ENCODE measurements at regions not wholly inside any gene's neighbourhood (a gene's known extent, or its start where the extent isn't known, plus 50 kb on each side); places are given as distances from the start of the nearest gene placed in this dataset.

- TF ChIP-seq, protein P1, sequence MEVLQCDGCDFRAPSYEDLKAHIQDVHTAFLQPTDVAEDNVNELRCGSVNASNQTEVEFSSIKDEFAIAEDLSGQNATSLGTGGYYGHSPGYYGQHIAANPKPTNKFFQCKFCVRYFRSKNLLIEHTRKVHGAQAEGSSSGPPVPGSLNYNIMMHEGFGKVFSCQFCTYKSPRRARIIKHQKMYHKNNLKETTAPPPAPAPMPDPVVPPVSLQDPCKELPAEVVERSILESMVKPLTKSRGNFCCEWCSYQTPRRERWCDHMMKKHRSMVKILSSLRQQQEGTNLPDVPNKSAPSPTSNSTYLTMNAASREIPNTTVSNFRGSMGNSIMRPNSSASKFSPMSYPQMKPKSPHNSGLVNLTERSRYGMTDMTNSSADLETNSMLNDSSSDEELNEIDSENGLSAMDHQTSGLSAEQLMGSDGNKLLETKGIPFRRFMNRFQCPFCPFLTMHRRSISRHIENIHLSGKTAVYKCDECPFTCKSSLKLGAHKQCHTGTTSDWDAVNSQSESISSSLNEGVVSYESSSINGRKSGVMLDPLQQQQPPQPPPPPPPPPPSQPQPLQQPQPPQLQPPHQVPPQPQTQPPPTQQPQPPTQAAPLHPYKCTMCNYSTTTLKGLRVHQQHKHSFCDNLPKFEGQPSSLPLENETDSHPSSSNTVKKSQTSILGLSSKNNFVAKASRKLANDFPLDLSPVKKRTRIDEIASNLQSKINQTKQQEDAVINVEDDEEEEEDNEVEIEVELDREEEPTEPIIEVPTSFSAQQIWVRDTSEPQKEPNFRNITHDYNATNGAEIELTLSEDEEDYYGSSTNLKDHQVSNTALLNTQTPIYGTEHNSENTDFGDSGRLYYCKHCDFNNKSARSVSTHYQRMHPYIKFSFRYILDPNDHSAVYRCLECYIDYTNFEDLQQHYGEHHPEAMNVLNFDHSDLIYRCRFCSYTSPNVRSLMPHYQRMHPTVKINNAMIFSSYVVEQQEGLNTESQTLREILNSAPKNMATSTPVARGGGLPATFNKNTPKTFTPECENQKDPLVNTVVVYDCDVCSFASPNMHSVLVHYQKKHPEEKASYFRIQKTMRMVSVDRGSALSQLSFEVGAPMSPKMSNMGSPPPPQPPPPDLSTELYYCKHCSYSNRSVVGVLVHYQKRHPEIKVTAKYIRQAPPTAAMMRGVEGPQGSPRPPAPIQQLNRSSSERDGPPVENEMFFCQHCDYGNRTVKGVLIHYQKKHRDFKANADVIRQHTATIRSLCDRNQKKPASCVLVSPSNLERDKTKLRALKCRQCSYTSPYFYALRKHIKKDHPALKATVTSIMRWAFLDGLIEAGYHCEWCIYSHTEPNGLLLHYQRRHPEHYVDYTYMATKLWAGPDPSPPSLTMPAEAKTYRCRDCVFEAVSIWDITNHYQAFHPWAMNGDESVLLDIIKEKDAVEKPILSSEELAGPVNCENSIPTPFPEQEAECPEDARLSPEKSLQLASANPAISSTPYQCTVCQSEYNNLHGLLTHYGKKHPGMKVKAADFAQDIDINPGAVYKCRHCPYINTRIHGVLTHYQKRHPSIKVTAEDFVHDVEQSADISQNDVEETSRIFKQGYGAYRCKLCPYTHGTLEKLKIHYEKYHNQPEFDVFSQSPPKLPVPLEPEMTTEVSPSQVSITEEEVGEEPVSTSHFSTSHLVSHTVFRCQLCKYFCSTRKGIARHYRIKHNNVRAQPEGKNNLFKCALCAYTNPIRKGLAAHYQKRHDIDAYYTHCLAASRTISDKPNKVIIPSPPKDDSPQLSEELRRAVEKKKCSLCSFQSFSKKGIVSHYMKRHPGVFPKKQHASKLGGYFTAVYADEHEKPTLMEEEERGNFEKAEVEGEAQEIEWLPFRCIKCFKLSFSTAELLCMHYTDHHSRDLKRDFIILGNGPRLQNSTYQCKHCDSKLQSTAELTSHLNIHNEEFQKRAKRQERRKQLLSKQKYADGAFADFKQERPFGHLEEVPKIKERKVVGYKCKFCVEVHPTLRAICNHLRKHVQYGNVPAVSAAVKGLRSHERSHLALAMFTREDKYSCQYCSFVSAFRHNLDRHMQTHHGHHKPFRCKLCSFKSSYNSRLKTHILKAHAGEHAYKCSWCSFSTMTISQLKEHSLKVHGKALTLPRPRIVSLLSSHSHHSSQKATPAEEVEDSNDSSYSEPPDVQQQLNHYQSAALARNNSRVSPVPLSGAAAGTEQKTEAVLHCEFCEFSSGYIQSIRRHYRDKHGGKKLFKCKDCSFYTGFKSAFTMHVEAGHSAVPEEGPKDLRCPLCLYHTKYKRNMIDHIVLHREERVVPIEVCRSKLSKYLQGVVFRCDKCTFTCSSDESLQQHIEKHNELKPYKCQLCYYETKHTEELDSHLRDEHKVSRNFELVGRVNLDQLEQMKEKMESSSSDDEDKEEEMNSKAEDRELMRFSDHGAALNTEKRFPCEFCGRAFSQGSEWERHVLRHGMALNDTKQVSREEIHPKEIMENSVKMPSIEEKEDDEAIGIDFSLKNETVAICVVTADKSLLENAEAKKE (CRISPR knock-in tag; IDR thresholded peaks at IDR 0.05) = no peak
- TF ChIP-seq NANOG (IDR thresholded peaks at IDR 0.05; ENCODE audit: borderline replicate concordance) = no peak
Observed at GRCh38 chr3:189502256-189502655, 128.9 kb upstream of the TP63 start (continued).

DNA sequence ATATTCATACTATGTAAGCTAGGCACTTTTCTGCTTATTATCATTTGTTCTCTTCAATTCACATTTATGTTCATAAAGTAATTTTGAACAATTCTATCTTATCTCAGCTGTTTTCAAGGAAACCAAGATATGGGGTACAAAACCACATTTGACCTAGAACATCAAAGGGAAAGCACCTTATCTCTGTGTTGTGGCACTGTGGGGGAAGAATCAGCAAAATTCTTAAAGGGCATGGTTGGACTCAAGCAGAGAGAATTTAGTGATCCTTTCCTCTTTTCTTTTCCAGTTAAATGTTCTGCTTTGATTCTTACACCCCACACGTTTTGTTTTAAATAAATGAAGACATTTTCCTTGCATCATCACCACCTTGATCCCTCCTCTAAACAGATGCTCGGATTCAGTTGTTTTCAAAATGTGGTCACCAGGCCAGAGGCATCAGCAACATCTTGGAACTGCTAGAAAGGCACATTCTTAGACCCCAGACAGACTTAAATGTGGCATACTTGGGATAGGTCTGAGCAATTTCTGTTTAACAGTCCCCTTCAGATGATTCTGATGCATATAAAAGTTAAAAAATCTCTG, 128.4 kb upstream of the TP63 start:
- H3K9me2 ChIP-seq (ENCODE audit: insufficient read depth) = 0 out of 2 replicates have a peak, but pooled peaks cover 5% of the 10 kb centered on the region
- no peak overlapping the region for H3K27ac ChIP-seq (ENCODE audit: low read depth)
- no peaks in the 10 kb centered on the region for H4K20me1 ChIP-seq (replicated peaks; ENCODE audit: insufficient read depth)
- no peaks in the 10 kb centered on the region for H3F3A ChIP-seq (replicated peaks; ENCODE audit: low read depth)
- H3K27ac Mint-ChIP-seq = no peak overlapping the region
- H3K4me2 ChIP-seq = no peak overlapping the region
- H3K4me3 Mint-ChIP-seq = no peak overlapping the region
- no peak overlapping the region for H2AFZ ChIP-seq
- H3K27me3 ChIP-seq (ENCODE audit: insufficient read depth) = no peaks in the 10 kb centered on the region
- DNase-seq (ENCODE audit: low spot score) (no peak), ATAC-seq (no peak)
- no peaks in the 10 kb centered on the region for H3K79me2 ChIP-seq (replicated peaks; ENCODE audit: insufficient read depth)
- no peaks in the 10 kb centered on the region; the same call in 2 of the 3 replicates for H3K4me1 Mint-ChIP-seq
- no peaks in the 10 kb centered on the region for H3K27me3 Mint-ChIP-seq (ENCODE audit: insufficient read depth, low read depth, poor library complexity)
- H3K36me3 Mint-ChIP-seq (ENCODE audit: low read depth) = no peaks in the 10 kb centered on the region
- H3K4me1 ChIP-seq (ENCODE audit: insufficient read depth) = no peaks in the 10 kb centered on the region
- no peaks in the 10 kb centered on the region for H3K36me3 ChIP-seq (ENCODE audit: insufficient read depth)
- H3K9me3 Mint-ChIP-seq = no peaks in the 10 kb centered on the region
- H3K4me3 ChIP-seq = no peak overlapping the region
- TF ChIP-seq, protein P2, sequence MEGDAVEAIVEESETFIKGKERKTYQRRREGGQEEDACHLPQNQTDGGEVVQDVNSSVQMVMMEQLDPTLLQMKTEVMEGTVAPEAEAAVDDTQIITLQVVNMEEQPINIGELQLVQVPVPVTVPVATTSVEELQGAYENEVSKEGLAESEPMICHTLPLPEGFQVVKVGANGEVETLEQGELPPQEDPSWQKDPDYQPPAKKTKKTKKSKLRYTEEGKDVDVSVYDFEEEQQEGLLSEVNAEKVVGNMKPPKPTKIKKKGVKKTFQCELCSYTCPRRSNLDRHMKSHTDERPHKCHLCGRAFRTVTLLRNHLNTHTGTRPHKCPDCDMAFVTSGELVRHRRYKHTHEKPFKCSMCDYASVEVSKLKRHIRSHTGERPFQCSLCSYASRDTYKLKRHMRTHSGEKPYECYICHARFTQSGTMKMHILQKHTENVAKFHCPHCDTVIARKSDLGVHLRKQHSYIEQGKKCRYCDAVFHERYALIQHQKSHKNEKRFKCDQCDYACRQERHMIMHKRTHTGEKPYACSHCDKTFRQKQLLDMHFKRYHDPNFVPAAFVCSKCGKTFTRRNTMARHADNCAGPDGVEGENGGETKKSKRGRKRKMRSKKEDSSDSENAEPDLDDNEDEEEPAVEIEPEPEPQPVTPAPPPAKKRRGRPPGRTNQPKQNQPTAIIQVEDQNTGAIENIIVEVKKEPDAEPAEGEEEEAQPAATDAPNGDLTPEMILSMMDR (conservative IDR thresholded peaks at IDR 0.05; ENCODE audit: low read depth in 2 of 2) = no peak
- TF ChIP-seq EZH2phosphoT487 (IDR thresholded peaks at IDR 0.05; ENCODE audit: unreplicated experiment) (no peak), STAT1 (IDR thresholded peaks at IDR 0.05; ENCODE audit: unreplicated experiment) (no peak), ZNF114 (CRISPR knock-in tag; IDR thresholded peaks at IDR 0.05) (no peak), JUNB (IDR thresholded peaks at IDR 0.05; ENCODE audit: unreplicated experiment) (no peak), POLR2AphosphoS5 (IDR thresholded peaks at IDR 0.05; ENCODE audit: low read depth) (no peak)
- TF ChIP-seq, protein P1 (CRISPR knock-in tag; IDR thresholded peaks at IDR 0.05) = no peak
